ENCODE measurements at regions not wholly inside any gene's neighbourhood (a gene's known extent, or its start where the extent isn't known, plus 50 kb on each side); places are given as distances from the start of the nearest gene placed in this dataset.

GRCh38 chr18:33870059-33870458 lies 292.0 kb downstream of the ASXL3 start:
- in situ Hi-C loops (cut with MboI; ENCODE audit: low sequenced_read_pairs): no loop called here

- in situ Hi-C loops (cut with MboI; ENCODE audit: low sequenced_read_pairs): no loop called here
These were observed 288.4 kb downstream of the ASXL3 start for GRCh38 chr18:33866386-33866785.

GRCh38 chr18:33863912-33864311 lies 285.9 kb downstream of the ASXL3 start:
- in situ Hi-C loops (cut with MboI; ENCODE audit: low sequenced_read_pairs): no loop called here

GRCh38 chr18:33854827-33855139 lies 276.8 kb downstream of the ASXL3 start:
- in situ Hi-C loops (cut with MboI; ENCODE audit: low sequenced_read_pairs): no loop called here

- in situ Hi-C loops (cut with MboI; ENCODE audit: low sequenced_read_pairs): no loop called here
These were observed 276.2 kb downstream of the ASXL3 start for GRCh38 chr18:33854086-33854826.

- in situ Hi-C loops (cut with MboI; ENCODE audit: low sequenced_read_pairs): no loop called here
These were observed 275.2 kb downstream of the ASXL3 start for GRCh38 chr18:33853187-33853586.

- in situ Hi-C loops (cut with MboI; ENCODE audit: low sequenced_read_pairs): no loop called here
These were observed 273.6 kb downstream of the ASXL3 start for GRCh38 chr18:33851546-33852078.

- in situ Hi-C loops (cut with MboI; ENCODE audit: low sequenced_read_pairs): loop anchor here (25.0 kb wide), 1 partner anchor 88 kb away; no protein-coding TSS in a partner anchor
These were observed 271.7 kb downstream of the ASXL3 start for GRCh38 chr18:33849731-33850130.

- in situ Hi-C loops (cut with MboI; ENCODE audit: low sequenced_read_pairs): loop anchor here (25.0 kb wide), 1 partner anchor 93 kb away; no protein-coding TSS in a partner anchor
These were observed 266.2 kb downstream of the ASXL3 start for GRCh38 chr18:33844232-33844631.

GRCh38 chr18:33841221-33841967 lies 263.4 kb downstream of the ASXL3 start:
- in situ Hi-C loops (cut with MboI; ENCODE audit: low sequenced_read_pairs): loop anchor here (25.0 kb wide), 1 partner anchor 96 kb away; no protein-coding TSS in a partner anchor

- in situ Hi-C loops (cut with MboI; ENCODE audit: low sequenced_read_pairs): loop anchor here (25.0 kb wide), 1 partner anchor 97 kb away; no protein-coding TSS in a partner anchor
These were observed 262.2 kb downstream of the ASXL3 start for GRCh38 chr18:33840212-33840593.

GRCh38 chr18:33839452-33840211 lies 261.6 kb downstream of the ASXL3 start:
- in situ Hi-C loops (cut with MboI; ENCODE audit: low sequenced_read_pairs): loop anchor here (25.0 kb wide), 1 partner anchor 98 kb away; no protein-coding TSS in a partner anchor

GRCh38 chr18:33838054-33838453 lies 260.0 kb downstream of the ASXL3 start:
- in situ Hi-C loops (cut with MboI; ENCODE audit: low sequenced_read_pairs): loop anchor here (25.0 kb wide), 1 partner anchor 99 kb away; no protein-coding TSS in a partner anchor

- in situ Hi-C loops (cut with MboI; ENCODE audit: low sequenced_read_pairs): loop anchor here (25.0 kb wide), 1 partner anchor 100 kb away; no protein-coding TSS in a partner anchor
These were observed 259.2 kb downstream of the ASXL3 start for GRCh38 chr18:33837191-33837590.

GRCh38 chr18:33836564-33836963 lies 258.5 kb downstream of the ASXL3 start:
- in situ Hi-C loops (cut with MboI; ENCODE audit: low sequenced_read_pairs): loop anchor here (25.0 kb wide), 1 partner anchor 101 kb away; no protein-coding TSS in a partner anchor

- in situ Hi-C loops (cut with MboI; ENCODE audit: low sequenced_read_pairs): loop anchor here (25.0 kb wide), 1 partner anchor 102 kb away; no protein-coding TSS in a partner anchor
These were observed 257.4 kb downstream of the ASXL3 start for GRCh38 chr18:33835419-33835818.

GRCh38 chr18:33833842-33834241 lies 255.8 kb downstream of the ASXL3 start:
- in situ Hi-C loops (cut with MboI; ENCODE audit: low sequenced_read_pairs): loop anchor here (25.0 kb wide), 1 partner anchor 103 kb away; no protein-coding TSS in a partner anchor

- in situ Hi-C loops (cut with MboI; ENCODE audit: low sequenced_read_pairs): loop anchor here (25.0 kb wide), 1 partner anchor 106 kb away; no protein-coding TSS in a partner anchor
These were observed 253.4 kb downstream of the ASXL3 start for GRCh38 chr18:33831424-33831823.

GRCh38 chr18:33830213-33830612 lies 252.2 kb downstream of the ASXL3 start:
- in situ Hi-C loops (cut with MboI; ENCODE audit: low sequenced_read_pairs): loop anchor here (25.0 kb wide), 1 partner anchor 107 kb away; no protein-coding TSS in a partner anchor

- in situ Hi-C loops (cut with MboI; ENCODE audit: low sequenced_read_pairs): loop anchor here (25.0 kb wide), 1 partner anchor 108 kb away; no protein-coding TSS in a partner anchor
These were observed 250.9 kb downstream of the ASXL3 start for GRCh38 chr18:33828949-33829348.
